GM21360 (cell line): ENCODE measurements at regions not wholly inside any gene's neighbourhood (a gene's known extent, or its start where the extent isn't known, plus 50 kb on each side); places are given as distances from the start of the nearest gene placed in this dataset.
"Not testable (repeated sequence)": the region's sequence is repeated elsewhere in the genome, so short reads cannot be mapped to it uniquely, and the experiment has no call there.

Experiments
- ATAC-seq: cut with Tn5 transposase; IDR thresholded peaks from one replicate; pipeline ENCODE4 v1.9.1; 2021; ENCODE audit warnings: mild to moderate bottlenecking, moderate library complexity; ENCODE audit not compliant: unreplicated experiment

DNA sequence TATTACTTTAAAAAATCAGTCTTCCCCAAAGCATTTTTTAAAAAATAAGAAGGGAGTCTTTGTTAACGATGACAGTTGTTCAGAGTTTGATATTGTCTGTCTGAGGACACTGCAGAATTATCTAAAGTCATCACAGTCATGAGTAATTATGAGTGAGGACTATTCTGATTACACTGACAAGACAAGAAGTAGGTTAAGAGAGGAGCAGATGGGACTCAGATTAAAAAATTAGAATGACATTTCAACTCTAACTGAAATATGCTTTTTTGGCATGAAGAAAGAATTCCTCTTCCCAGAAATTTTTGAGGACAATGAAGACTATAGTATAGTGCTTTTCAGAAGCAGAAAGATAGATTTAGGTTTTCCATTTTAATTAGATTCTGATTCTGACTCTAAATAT is 456.5 kb downstream of the EPHA7 start:
- no peak for ATAC-seq

DNA sequence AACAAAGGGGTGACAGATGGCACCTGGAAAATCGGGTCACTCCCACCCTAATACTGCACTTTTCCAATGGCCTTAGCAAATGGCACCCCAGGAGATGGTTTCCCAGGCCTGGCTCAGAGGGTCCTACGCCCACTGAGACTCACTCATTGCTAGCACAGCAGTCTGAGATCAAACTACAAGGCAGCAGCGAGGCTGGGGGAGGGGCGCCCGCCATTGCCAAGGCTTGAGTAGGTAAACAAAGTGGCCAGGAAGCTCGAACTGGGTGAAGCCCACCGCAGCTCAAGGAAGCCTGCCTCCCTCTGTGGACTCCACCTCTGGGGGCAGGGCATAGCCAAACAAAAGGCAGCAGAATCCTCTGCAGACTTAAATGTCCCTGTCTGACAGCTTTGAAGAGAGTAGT is 467.2 kb downstream of the EPHA7 start:
- not testable (repeated sequence) for ATAC-seq

DNA sequence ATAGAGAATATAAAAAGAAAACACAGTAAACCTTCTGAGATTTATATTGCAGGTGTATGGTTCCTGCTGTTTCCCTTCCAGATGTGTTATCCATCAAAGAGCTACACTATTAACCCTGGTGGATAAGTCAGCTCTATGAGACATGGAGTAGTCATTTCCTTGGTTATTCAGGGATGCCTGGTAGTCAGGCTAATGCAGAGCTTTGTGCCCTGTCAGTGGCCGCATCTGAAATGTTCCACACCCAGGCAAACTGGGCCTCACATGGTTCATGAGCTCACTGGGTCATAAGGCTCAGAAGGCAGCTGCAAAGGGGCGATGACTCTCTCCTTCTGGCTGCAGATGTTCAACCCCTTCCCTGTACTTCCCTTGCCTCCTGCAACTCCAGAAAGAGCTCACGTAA is 473.6 kb downstream of the EPHA7 start:
- ATAC-seq: no peak

DNA sequence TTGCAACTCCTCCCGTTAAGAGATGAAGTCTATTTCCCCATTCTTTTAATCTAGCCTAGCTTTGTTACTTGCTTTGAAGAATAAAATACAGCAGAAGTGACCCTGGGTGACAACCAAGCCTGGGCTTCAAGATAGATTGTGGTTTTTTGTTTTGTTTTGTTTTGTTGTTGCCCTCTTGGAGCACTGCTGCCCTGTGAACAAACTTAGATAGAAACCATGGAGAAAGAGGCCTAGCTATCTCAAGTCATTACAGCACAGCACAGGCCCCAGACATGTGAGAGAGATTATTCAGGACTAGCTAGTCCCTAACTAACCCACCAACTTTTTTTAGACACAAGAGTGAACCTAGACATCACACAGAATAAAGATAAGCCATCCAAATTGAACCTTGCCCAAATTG is 475.2 kb downstream of the EPHA7 start:
- no peak for ATAC-seq

DNA sequence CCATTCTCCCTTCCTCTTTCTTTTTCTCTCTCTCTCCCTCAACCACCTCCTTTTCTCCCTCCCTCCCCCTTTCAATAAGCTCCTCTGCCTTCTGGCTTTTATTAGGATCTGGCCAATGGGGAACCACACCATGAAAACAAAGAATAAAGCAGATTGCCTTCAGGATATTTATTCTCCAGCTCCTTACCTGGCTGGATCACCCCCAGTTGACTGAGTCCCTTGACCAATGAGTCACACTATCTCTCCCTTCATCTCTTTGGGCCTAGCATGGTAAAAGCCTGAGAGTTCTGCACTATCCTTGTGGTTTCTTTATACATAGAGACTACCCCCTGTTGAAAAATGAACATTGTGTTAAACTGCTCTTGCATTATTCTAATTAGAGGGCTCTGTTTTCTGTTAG is 476.8 kb downstream of the EPHA7 start:
- ATAC-seq: no peak

DNA sequence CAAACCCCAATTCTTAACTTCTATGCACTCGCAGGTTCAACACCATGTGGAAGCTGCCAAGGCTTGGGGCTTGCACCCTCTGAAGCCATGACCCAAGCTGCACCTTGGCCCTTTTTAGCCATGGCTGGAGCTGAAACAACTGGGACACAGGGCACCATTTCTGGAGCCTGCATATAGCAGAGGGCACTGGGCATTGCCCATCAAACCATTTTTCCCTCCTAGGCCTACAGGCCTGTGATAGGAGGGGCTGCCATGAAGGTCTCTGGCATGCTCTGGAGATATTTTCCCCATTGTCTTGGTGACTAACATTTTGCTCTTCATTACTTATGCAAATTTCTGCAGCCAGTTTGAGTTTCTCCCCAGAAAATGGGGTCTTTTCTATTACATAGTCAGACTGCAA is 484.7 kb downstream of the EPHA7 start:
- no peak for ATAC-seq

DNA sequence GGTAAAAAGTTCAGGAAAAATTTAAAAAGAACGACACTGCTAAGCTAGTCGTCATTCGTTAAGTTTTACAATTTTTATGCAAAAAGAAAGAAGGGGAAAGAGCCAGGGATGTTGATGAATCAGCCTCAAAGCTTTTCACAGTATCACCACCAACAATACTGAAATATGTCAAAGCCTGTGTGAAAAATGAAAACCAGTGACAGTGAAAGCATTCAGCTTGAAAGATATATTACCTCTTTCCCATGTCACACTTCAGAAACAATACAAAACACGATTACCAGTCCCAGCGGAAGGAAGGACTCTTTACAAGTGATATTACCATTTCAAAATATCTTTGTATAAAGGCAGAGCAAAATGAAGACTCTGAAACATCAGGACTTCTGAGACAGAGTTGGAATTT is 489.2 kb downstream of the EPHA7 start:
- no peak for ATAC-seq

DNA sequence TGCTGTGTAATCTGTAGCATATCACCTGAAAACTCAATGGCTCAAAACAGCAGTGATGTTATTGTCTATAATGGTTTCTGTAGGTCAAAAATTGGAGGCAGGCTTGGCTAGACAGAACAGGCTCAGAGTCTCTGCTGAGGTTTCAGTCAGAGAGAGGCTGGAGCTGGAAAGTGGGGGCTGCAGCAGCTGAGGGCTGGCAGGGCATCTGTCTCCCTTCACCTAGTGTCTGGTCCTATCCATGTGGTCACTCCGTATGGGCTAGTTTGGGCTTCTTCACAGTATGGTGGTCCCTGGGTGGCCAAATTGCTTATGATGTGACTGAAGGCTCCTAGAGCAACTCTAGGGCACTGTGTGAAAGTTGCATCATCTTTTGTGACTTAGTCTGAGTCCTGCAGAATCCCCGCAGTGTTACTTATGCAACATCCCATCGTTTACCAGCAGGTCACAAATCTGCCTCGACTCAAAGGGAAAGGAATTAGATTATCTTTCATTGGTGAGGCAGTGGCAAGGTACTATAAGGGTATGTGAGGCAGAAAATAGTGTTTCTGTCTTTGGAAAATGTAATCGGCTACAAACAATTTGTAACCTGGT is 497.0 kb downstream of the EPHA7 start:
- ATAC-seq: no peak

DNA sequence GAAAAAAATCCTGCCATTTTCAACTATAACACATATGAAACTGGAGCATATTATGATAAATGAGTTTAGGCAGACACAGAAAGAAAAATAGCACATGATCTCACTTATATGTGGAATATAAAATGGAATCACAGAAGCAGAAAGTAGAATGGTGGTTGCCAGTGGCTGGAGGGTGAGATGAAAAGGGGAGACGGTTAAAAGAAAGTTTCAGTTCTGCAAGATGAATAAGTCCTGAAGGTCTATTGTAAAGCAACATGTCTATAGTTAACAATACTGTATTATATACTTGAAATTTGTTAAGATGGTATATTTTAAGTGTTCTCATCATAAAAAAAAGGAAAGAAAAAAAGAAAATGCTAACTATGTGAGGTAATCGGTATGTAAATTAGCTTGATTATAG is 503.9 kb downstream of the EPHA7 start:
- no peak for ATAC-seq

DNA sequence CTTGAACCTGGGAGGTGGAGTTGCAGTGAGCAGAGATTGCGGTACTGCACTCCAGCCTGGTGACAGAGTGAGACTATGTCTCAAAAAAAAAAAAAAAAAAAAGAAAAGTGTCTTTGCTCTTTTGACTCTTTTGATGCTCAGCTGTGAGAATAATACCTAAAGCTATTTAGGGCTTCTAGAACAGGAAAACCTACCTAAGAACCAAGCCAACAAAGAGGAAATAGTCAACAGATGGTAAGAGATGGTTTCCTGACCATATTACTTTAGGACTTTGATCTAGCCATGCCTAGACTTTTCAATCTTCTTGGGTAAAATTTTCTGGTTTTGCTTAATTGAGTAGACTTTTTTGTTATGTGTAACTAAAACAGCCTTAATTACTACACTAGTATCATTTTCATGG is 508.1 kb downstream of the EPHA7 start:
- ATAC-seq: no peak

DNA sequence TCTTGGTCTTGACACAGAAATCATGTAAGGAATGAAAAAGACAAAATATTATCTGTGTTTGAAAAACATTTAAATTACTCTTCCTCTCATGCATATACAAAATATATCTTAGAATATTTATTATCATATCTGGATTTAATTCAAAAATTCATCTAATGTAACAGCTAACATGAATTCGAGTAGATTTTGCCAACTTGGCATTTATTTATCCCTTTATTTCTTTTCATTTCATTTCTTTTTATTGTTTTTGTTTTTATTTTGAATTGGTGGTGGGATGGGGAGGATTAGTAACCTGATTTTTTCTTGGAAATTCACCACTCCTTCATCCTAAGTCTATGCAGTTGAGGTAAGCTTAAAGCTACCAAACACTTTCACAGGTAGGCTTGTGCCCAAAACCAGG is 508.7 kb downstream of the EPHA7 start:
- ATAC-seq: no peak

DNA sequence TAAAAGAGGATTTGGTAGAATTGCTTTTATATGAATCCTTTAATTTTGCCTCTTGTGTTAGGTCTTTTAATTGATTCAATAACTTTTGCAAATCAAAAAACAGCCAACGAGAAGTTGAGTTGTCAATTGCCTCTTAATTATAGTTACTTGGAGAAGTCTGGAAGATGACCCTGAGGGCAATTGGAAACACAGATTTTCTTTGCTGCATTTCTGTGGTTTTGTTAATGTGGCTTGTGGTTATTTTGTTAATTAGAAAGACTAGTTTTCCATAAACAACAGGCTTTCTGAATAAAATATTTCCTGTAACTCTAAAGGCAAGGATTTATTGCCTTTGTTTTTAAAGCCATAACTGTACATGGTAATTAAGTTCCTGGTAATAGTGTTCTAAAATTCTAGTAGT is 513.0 kb downstream of the EPHA7 start:
- no peak for ATAC-seq

DNA sequence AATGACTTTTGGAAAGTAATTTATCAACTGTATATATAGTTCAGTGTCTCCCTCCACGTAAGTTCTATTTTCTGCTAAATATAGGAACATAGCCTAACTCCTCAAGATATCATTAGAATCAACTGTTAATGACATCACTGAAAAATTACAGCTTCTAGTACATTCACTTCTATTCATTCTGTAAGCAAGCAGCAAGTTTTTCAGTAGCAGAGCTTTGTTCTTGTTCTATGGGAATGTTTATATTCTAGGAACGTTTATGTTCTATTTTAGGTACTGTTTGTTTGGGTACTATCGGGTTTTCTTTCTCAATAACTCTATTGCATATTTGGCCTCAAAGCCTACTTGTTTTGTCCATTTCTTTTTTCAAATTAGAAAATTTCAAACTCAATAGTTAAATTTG is 525.6 kb downstream of the EPHA7 start:
- no peak for ATAC-seq

DNA sequence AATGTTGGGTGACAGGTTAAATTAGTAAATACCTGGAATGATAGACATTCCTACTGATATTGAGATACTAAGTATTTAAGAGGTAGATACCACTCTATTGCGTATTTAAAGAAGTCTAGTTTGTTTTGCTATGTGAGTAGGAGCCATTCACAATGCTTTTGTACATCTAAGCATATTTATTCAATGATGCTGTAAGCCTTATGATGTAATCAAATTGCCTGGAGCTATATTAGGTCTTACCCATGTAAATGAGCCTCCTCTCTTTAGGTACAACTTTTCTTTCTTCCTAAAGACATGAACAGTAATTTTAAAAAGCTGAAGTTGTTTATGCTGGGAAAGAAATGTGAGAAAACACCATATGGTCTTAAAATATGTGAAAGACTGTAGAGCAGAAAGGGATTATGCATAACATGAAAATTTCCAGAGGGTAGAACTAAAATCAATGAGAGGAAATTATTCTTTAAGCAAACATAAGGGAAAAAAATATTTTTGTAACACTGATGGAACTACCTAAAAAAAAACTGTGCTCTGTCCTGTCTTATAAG is 526.7 kb downstream of the EPHA7 start:
- no peak for ATAC-seq

DNA sequence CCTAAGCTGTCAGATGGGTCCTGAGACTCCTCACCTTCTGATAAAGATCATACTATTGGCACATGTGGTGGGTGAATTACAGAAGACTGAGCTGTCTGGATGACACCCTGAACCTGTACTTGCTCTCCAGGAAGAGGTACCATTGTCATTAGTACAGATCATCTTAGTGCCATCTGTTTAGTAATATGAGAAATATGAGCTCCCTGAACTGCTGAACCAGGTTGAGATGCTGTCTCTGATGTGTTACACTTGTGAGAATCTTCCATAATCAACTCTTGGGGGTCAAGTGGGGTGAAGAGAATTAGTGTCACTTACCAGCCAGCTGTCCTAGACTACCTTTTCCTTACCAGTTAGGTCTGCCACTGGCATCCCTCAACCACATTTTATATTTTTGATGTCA is 531.0 kb downstream of the EPHA7 start:
- no peak for ATAC-seq

DNA sequence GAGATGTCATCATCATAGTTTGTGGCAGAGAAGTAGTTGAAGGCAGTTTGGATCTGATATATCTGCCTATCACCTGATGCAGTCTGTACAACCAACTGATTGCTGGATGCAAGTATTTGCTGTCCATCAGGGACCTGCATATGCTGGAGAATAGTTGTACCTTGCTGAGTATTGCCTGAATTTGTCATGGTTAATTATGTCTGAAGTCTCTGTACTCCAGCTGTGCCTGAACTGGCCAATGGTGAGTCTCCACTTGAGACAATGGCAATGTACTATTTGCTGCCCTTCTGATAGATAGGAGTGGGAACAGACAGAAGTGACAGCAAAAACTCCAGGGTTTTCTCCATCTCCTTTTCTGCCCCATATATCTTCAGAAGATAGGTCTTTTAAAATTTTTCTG is 531.5 kb downstream of the EPHA7 start:
- ATAC-seq: no peak

DNA sequence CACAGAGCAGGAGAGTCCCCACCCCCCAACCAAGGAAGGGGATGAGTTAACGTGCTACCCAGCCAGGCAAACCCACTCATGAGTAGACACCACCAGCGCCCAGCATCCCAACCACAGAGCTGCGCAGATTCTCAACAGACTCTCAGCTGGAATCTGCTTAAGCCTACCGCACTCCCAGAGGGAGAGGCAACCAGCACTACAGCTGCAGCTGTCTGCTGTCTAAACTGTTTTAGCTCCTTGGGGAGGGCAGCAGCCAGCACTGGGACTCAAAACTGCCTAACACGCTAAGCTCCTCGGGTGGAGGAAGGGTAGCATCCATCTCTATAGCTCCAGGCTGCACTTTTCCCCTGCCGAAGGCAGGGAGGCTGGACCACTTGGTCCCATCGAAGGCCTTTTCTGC is 539.8 kb downstream of the EPHA7 start:
- ATAC-seq: no peak

DNA sequence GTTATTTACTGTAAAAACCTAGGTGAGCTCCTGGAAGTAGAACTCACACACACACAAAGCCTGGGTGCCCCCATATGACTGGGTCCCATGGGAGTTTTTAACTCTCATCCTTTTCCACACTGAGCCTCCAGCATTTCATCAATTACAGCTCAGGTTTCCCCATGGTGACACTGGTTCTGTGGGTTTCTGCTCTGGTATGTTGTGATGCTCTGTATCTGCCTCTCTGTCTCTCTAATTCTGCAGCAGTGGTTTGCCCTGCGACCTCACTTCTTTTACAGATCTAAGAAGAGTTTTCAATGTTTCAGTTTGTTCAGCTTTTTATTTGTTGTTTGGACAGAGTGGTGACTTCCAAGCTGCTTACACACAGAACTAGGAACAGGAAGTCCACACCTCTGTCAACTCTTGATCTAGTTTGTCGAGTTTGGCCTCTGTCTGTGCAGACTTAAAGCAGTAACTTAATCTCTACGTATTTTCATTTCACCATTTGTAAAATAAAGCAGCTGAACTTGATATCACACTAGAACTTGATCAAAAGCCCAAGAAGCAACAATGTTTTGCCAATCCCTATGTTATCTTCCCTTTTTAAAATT is 554.3 kb downstream of the EPHA7 start:
- no peak for ATAC-seq

DNA sequence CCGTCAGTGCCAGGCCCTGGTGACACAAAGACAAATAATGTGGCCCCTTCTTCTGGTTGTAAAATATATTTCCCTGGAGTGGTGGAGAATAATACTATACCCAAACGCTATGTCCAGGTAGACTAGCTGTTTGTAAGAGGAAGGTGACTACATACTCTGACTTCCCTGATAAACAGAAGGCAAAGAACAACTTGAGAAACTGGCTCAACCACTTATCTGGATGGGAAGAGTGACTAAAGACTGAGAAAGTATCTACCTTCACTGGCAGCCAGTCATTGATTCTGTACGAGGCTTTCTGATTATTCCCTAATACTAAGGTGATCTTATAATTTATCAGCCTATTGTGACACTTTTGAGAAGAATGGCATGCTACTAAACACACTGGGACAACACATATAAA is 569.7 kb downstream of the EPHA7 start:
- no peak for ATAC-seq

DNA sequence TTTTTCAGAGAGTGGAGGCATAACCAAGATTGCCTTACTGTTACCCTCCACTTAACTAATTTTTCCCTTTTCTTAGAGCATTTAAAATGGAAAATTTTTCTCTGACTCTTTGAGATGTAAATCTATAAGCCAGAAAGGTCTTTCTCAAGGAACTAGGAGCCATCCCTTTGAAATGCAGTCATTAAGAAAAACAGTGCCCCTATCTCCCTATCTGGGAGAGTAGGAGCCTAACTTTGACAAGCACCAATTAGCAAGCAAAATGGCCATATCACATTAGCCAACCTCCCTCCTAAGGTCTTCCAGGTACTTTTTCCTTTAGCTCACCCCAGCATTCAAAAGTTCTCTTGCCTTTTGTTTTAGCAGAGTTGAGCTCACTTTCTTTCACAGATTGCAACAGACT is 570.5 kb downstream of the EPHA7 start:
- no peak for ATAC-seq

DNA sequence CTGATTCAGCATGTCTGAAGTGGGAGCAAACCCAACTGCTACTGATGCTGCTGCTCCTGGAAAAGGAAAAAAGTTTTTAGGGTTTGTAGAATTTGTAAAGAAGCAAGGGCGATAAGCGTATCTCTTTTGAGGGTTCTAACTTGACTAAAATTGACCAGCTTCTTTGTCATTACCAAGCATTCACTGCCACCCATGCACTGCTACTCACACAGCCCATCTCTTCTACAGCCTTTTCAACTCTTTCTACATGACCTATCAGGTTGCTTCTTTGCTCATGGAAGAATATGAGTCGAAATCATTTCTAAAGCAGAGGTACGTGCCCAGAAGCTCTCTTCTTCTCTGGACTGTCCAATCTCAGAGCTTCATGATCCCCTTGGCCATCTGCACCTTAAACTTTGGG is 570.9 kb downstream of the EPHA7 start:
- no peak for ATAC-seq

DNA sequence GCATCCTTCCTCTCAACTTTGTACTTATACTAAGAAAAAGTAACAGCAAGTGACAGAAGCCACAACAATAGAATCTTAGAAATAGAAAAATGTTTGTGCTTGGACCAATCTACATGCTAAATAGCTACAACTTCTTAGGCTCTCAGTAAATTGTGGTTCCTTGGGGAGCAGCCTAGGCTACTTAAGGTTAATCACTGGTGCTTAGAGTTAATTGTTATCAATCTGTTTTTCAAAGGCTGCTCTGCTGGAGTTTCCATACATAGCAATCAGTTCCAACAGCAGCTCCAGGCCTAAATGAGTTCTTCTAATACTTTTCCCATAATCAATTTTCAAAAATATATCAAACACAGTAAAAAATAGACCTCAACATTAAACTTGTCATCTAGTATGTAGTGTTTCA is 571.4 kb downstream of the EPHA7 start:
- ATAC-seq: no peak
